IMR-90 (cell line): ENCODE measurements at regions not wholly inside any gene's neighbourhood (a gene's known extent, or its start where the extent isn't known, plus 50 kb on each side); places are given as distances from the start of the nearest gene placed in this dataset.
"Not testable (repeated sequence)": the region's sequence is repeated elsewhere in the genome, so short reads cannot be mapped to it uniquely, and the experiment has no call there.

Source experiments
- MAZ ChIP-seq: IDR thresholded peaks from 2 replicates; pipeline ENCODE4 v1.6.1; 2012; ENCODE audit warnings: low read depth, mild to moderate bottlenecking, low read length, improper control_type of control experiment, moderate library complexity, borderline replicate concordance
- RAD21 ChIP-seq: IDR thresholded peaks from 2 replicates; pipeline ENCODE4 v1.6.1; 2012; ENCODE audit warnings: low read length, improper control_type of control experiment
- TF ChIP-seq, protein P1 (sequence below): conservative IDR thresholded peaks from 2 replicates; pipeline ENCODE4 v1.5.1; 2012; ENCODE audit warnings: mild to moderate bottlenecking, low read depth, low read length, improper control_type of control experiment

- TF ChIP-seq, protein P1, sequence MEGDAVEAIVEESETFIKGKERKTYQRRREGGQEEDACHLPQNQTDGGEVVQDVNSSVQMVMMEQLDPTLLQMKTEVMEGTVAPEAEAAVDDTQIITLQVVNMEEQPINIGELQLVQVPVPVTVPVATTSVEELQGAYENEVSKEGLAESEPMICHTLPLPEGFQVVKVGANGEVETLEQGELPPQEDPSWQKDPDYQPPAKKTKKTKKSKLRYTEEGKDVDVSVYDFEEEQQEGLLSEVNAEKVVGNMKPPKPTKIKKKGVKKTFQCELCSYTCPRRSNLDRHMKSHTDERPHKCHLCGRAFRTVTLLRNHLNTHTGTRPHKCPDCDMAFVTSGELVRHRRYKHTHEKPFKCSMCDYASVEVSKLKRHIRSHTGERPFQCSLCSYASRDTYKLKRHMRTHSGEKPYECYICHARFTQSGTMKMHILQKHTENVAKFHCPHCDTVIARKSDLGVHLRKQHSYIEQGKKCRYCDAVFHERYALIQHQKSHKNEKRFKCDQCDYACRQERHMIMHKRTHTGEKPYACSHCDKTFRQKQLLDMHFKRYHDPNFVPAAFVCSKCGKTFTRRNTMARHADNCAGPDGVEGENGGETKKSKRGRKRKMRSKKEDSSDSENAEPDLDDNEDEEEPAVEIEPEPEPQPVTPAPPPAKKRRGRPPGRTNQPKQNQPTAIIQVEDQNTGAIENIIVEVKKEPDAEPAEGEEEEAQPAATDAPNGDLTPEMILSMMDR: not testable (repeated sequence)
- not testable (repeated sequence) for TF ChIP-seq MAZ, RAD21
Observed at GRCh38 chr22:15815783-15816182, 126.0 kb downstream of the POTEH start.
